ENCODE measurements at regions not wholly inside any gene's neighbourhood (a gene's known extent, or its start where the extent isn't known, plus 50 kb on each side); places are given as distances from the start of the nearest gene placed in this dataset.
"Not testable (repeated sequence)": the region's sequence is repeated elsewhere in the genome, so short reads cannot be mapped to it uniquely, and the experiment has no call there.

GRCh38 chr1:95297906-95298305 lies 63.9 kb downstream of the RWDD3 start:
- H3K36me3 Mint-ChIP-seq; DNase-seq; H3K4me3 Mint-ChIP-seq; H3K9me3 Mint-ChIP-seq; H3K27me3 Mint-ChIP-seq; H3K27ac Mint-ChIP-seq; H3K4me1 Mint-ChIP-seq; ATAC-seq (replicated peaks): not testable (repeated sequence)

- H3K4me3 Mint-ChIP-seq, result no peak overlapping the region
- H3K27me3 Mint-ChIP-seq, result peaks cover 0 to 6% of the 10 kb centered on the region in 2 donors
- H3K9me3 Mint-ChIP-seq, result peaks cover 1 to 6% of the 10 kb centered on the region in 2 donors
- no peak overlapping the region for H3K27ac Mint-ChIP-seq
- no peaks in the 10 kb centered on the region for H3K4me1 Mint-ChIP-seq
- no peaks in the 10 kb centered on the region for H3K36me3 Mint-ChIP-seq
- DNase-seq, result no peak
- no peak for ATAC-seq (replicated peaks)
These were observed 67.1 kb downstream of the RWDD3 start for GRCh38 chr1:95301091-95301490.

- Mint-ChIP-seq H3K9me3 (peaks cover 1 to 6% of the 10 kb centered on the region in 2 donors), H3K27me3 (peaks cover 0 to 6% of the 10 kb centered on the region in 2 donors), H3K36me3 (no peaks in the 10 kb centered on the region), H3K27ac (no peak overlapping the region), H3K4me1 (no peaks in the 10 kb centered on the region), H3K4me3 (no peak overlapping the region)
- ATAC-seq (replicated peaks) (no peak), DNase-seq (no peak)
These were observed 67.6 kb downstream of the RWDD3 start for GRCh38 chr1:95301614-95302013.

- H3K4me3 Mint-ChIP-seq, result no peak overlapping the region
- DNase-seq (no peak), ATAC-seq (replicated peaks) (no peak)
- H3K36me3 Mint-ChIP-seq, result no peaks in the 10 kb centered on the region
- H3K27me3 Mint-ChIP-seq, result peaks cover 8 to 13% of the 10 kb centered on the region in 2 donors
- H3K4me1 Mint-ChIP-seq, result no peaks in the 10 kb centered on the region
- peaks cover 0 to 3% of the 10 kb centered on the region in 2 donors for H3K9me3 Mint-ChIP-seq
- H3K27ac Mint-ChIP-seq, result no peak overlapping the region
These were observed 70.8 kb downstream of the RWDD3 start for GRCh38 chr1:95304803-95305202.

GRCh38 chr1:95308276-95309030 lies 74.4 kb downstream of the RWDD3 start:
- no peaks in the 10 kb centered on the region for H3K4me1 Mint-ChIP-seq
- H3K4me3 Mint-ChIP-seq, result no peak overlapping the region
- H3K27ac Mint-ChIP-seq, result no peak overlapping the region
- no peak for DNase-seq
- H3K27me3 Mint-ChIP-seq, result peaks cover 8 to 13% of the 10 kb centered on the region in 2 donors
- no peaks in the 10 kb centered on the region for H3K36me3 Mint-ChIP-seq
- H3K9me3 Mint-ChIP-seq, result no peaks in the 10 kb centered on the region
- ATAC-seq (replicated peaks), result no peak

GRCh38 chr1:95309031-95309471 lies 75.0 kb downstream of the RWDD3 start:
- Mint-ChIP-seq H3K27ac (no peak overlapping the region), H3K27me3 (peaks cover 8 to 9% of the 10 kb centered on the region in 2 donors), H3K9me3 (no peaks in the 10 kb centered on the region), H3K4me3 (no peak overlapping the region), H3K4me1 (no peaks in the 10 kb centered on the region), H3K36me3 (no peaks in the 10 kb centered on the region)
- ATAC-seq (replicated peaks) (no peak), DNase-seq (no peak)

GRCh38 chr1:95311014-95311413 lies 77.0 kb downstream of the RWDD3 start:
- DNase-seq (no peak), ATAC-seq (replicated peaks) (no peak)
- Mint-ChIP-seq H3K27me3 (peaks cover 6 to 8% of the 10 kb centered on the region in 2 donors), H3K36me3 (no peaks in the 10 kb centered on the region), H3K9me3 (no peaks in the 10 kb centered on the region), H3K27ac (no peak overlapping the region), H3K4me3 (no peak overlapping the region), H3K4me1 (no peaks in the 10 kb centered on the region)

GRCh38 chr1:95311762-95312161 lies 77.8 kb downstream of the RWDD3 start:
- Mint-ChIP-seq H3K27me3 (peaks cover 6 to 9% of the 10 kb centered on the region in 2 donors), H3K9me3 (peaks cover 0 to 1% of the 10 kb centered on the region in 2 donors), H3K27ac (no peak overlapping the region), H3K4me1 (no peaks in the 10 kb centered on the region), H3K4me3 (no peak overlapping the region), H3K36me3 (no peaks in the 10 kb centered on the region)
- no peak for DNase-seq
- ATAC-seq (replicated peaks), result no peak

GRCh38 chr1:95312181-95312580 lies 78.2 kb downstream of the RWDD3 start:
- no peak for ATAC-seq (replicated peaks)
- peaks cover 0 to 1% of the 10 kb centered on the region in 2 donors for H3K9me3 Mint-ChIP-seq

GRCh38 chr1:95313527-95313926 lies 79.5 kb downstream of the RWDD3 start:
- no peak for ATAC-seq (replicated peaks)
- no peak for DNase-seq
- Mint-ChIP-seq H3K9me3 (peaks cover 0 to 1% of the 10 kb centered on the region in 2 donors), H3K4me1 (no peaks in the 10 kb centered on the region), H3K4me3 (no peak overlapping the region), H3K27ac (no peak overlapping the region), H3K36me3 (no peaks in the 10 kb centered on the region), H3K27me3 (peaks cover 0 to 8% of the 10 kb centered on the region in 2 donors)

More at GRCh38 chr1:95312181-95312580, 78.2 kb downstream of the RWDD3 start:
- H3K27ac Mint-ChIP-seq, result no peak overlapping the region
- DNase-seq, result no peak
- H3K36me3 Mint-ChIP-seq, result no peaks in the 10 kb centered on the region
- peaks cover 2 to 9% of the 10 kb centered on the region in 2 donors for H3K27me3 Mint-ChIP-seq
- H3K4me3 Mint-ChIP-seq, result no peak overlapping the region
- no peaks in the 10 kb centered on the region for H3K4me1 Mint-ChIP-seq

GRCh38 chr1:95321531-95321930 lies 87.5 kb downstream of the RWDD3 start:
- Mint-ChIP-seq H3K27me3 (peaks cover 6 to 13% of the 10 kb centered on the region in 2 donors), H3K9me3 (peaks cover 0 to under 1% of the 10 kb centered on the region in 2 donors), H3K4me1 (no peaks in the 10 kb centered on the region), H3K4me3 (no peak overlapping the region), H3K36me3 (no peaks in the 10 kb centered on the region), H3K27ac (no peak overlapping the region)
- DNase-seq (no peak), ATAC-seq (replicated peaks) (no peak)

- Mint-ChIP-seq H3K9me3 (no peaks in the 10 kb centered on the region), H3K27ac (no peak overlapping the region), H3K36me3 (no peaks in the 10 kb centered on the region), H3K4me3 (no peak overlapping the region), H3K27me3 (peaks cover 6 to 8% of the 10 kb centered on the region in 2 donors), H3K4me1 (no peaks in the 10 kb centered on the region)
- DNase-seq (no peak), ATAC-seq (replicated peaks) (no peak)
These were observed 89.1 kb downstream of the RWDD3 start for GRCh38 chr1:95323123-95323522.

GRCh38 chr1:95325349-95325748 lies 91.3 kb downstream of the RWDD3 start:
- ATAC-seq (replicated peaks) (no peak), DNase-seq (no peak)
- H3K27me3 Mint-ChIP-seq, result peaks cover 0 to 6% of the 10 kb centered on the region in 2 donors
- H3K36me3 Mint-ChIP-seq, result no peaks in the 10 kb centered on the region
- H3K4me3 Mint-ChIP-seq, result no peak overlapping the region
- H3K9me3 Mint-ChIP-seq, result no peaks in the 10 kb centered on the region
- no peak overlapping the region for H3K27ac Mint-ChIP-seq
- no peaks in the 10 kb centered on the region for H3K4me1 Mint-ChIP-seq

GRCh38 chr1:95326023-95326422 lies 92.0 kb downstream of the RWDD3 start:
- Mint-ChIP-seq H3K4me1 (no peaks in the 10 kb centered on the region), H3K27me3 (peaks cover 0 to 6% of the 10 kb centered on the region in 2 donors), H3K9me3 (no peaks in the 10 kb centered on the region), H3K4me3 (no peak overlapping the region), H3K36me3 (no peaks in the 10 kb centered on the region), H3K27ac (no peak overlapping the region)
- DNase-seq (no peak), ATAC-seq (replicated peaks) (no peak)

GRCh38 chr1:95332754-95333153 lies 98.7 kb downstream of the RWDD3 start:
- no peak overlapping the region for H3K4me3 Mint-ChIP-seq
- ATAC-seq (replicated peaks), result no peak
- no peaks in the 10 kb centered on the region for H3K4me1 Mint-ChIP-seq
- no peak for DNase-seq
- no peaks in the 10 kb centered on the region for H3K36me3 Mint-ChIP-seq
- no peak overlapping the region for H3K27ac Mint-ChIP-seq
- H3K9me3 Mint-ChIP-seq, result no peaks in the 10 kb centered on the region
- no peaks in the 10 kb centered on the region for H3K27me3 Mint-ChIP-seq

All from stimulated activated naive B cell treated with anti-CD40 and anti-IgM and Interleukin-4, amounts not matched to agents 10 μg/mL and 1 μg/mL and 100 μg/mL, for 72 hours (primary cell).